ENCODE measurements at regions not wholly inside any gene's neighbourhood (a gene's known extent, or its start where the extent isn't known, plus 50 kb on each side); places are given as distances from the start of the nearest gene placed in this dataset.

- DNase-seq (ENCODE audit: low read depth) (no peak), FAIRE-seq (no peak)
- no peak for TF ChIP-seq CTCF (IDR thresholded peaks at IDR 0.05; ENCODE audit: insufficient read depth, low read length, severe bottlenecking)
- no peak overlapping the region for H3K4me3 ChIP-seq (ENCODE audit: low read depth, low read length)
- no peaks in the 10 kb centered on the region for H3K36me3 ChIP-seq (ENCODE audit: control insufficient read depth, insufficient read depth, low read length)
- no peaks in the 10 kb centered on the region for H3K27me3 ChIP-seq (ENCODE audit: control insufficient read depth, insufficient read depth, low read length)
Measured at GRCh38 chr2:139409212-139409611, 629.0 kb upstream of the NXPH2 start.

DNA sequence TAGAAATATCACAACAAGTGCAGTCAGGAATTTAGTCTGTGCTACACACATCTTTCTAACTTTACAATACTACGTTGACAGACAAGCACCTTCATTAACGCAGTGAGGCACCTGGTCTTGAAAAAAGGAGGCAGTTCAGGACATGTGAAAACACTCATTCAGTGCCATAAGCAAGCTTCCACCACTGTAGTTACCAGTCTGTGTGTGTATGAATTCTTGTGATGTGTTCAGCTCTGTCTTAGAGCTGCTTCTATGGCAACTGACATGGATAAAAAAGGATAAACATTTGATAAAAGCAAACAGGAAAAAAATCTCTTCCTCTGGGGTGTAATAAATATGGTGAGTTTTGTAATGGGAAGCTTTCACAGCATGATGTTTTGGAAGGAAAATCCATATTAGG, 623.8 kb upstream of the NXPH2 start:
- DNase-seq (ENCODE audit: low read depth) (no peak), FAIRE-seq (no peak)
- Histone ChIP-seq H3K27me3 (ENCODE audit: control insufficient read depth, insufficient read depth, low read length) (no peaks in the 10 kb centered on the region), H3K4me3 (ENCODE audit: low read depth, low read length) (no peak overlapping the region), H3K36me3 (ENCODE audit: control insufficient read depth, insufficient read depth, low read length) (no peaks in the 10 kb centered on the region)
- no peak for TF ChIP-seq CTCF (IDR thresholded peaks at IDR 0.05; ENCODE audit: insufficient read depth, low read length, severe bottlenecking)

DNA sequence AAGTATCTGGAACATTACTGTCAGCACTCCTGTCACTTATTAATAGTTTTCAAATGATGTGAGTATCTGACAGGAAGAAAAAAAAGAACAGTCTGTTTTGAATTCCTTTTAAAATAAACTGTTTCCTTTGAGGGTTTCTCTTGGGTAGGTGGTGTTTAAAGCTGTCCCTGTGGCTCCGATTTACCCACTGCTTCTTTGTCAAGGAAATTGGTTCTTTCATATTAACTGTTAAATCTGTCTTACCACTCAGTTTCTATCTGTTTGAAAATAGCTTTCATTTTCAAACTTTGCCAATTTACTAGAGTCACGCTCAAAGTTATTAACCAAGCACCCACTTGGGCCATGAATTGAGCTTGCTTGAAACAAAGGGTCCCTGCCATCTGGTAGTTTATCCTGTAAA, 614.6 kb upstream of the NXPH2 start:
- Histone ChIP-seq H3K4me3 (ENCODE audit: low read depth, low read length) (no peak overlapping the region), H3K27me3 (ENCODE audit: control insufficient read depth, insufficient read depth, low read length) (no peaks in the 10 kb centered on the region), H3K36me3 (ENCODE audit: control insufficient read depth, insufficient read depth, low read length) (no peaks in the 10 kb centered on the region)
- FAIRE-seq (no peak), DNase-seq (ENCODE audit: low read depth) (no peak)
- TF ChIP-seq CTCF (IDR thresholded peaks at IDR 0.05; ENCODE audit: insufficient read depth, low read length, severe bottlenecking), result no peak

- FAIRE-seq (no peak), DNase-seq (ENCODE audit: low read depth) (no peak)
- TF ChIP-seq CTCF (IDR thresholded peaks at IDR 0.05; ENCODE audit: insufficient read depth, low read length, severe bottlenecking), result no peak
- no peaks in the 10 kb centered on the region for H3K27me3 ChIP-seq (ENCODE audit: control insufficient read depth, insufficient read depth, low read length)
- no peak overlapping the region for H3K4me3 ChIP-seq (ENCODE audit: low read depth, low read length)
- no peaks in the 10 kb centered on the region for H3K36me3 ChIP-seq (ENCODE audit: control insufficient read depth, insufficient read depth, low read length)
Measured at GRCh38 chr2:139389391-139389790, 609.2 kb upstream of the NXPH2 start.

- Histone ChIP-seq H3K36me3 (ENCODE audit: control insufficient read depth, insufficient read depth, low read length) (no peaks in the 10 kb centered on the region), H3K4me3 (ENCODE audit: low read depth, low read length) (no peak overlapping the region), H3K27me3 (ENCODE audit: control insufficient read depth, insufficient read depth, low read length) (no peaks in the 10 kb centered on the region)
- no peak for TF ChIP-seq CTCF (IDR thresholded peaks at IDR 0.05; ENCODE audit: insufficient read depth, low read length, severe bottlenecking)
- FAIRE-seq, result no peak
- DNase-seq (ENCODE audit: low read depth), result peak; percentile 26
Measured at GRCh38 chr2:139386401-139386800, 606.2 kb upstream of the NXPH2 start.

DNA sequence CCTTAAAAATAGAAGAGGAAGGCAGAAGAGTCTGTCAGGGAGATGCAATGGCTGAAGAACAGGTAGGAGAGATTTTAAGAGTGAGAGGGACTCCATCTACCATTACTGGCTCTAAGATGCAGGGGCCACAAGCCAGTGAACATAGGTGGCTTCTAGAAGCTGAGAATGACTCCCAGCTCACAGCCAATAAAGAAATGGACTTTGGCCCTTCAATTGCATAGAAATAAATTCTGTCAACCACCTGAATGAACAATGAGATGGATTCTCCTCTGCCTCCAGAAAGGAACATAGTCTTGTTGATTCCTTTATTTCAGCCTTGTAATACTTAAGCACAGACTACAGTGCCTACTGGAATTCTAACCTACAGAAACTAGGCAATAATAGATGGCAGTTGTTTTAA, 603.3 kb upstream of the NXPH2 start:
- FAIRE-seq (no peak), DNase-seq (ENCODE audit: low read depth) (no peak)
- H3K27me3 ChIP-seq (ENCODE audit: control insufficient read depth, insufficient read depth, low read length), result no peaks in the 10 kb centered on the region
- H3K36me3 ChIP-seq (ENCODE audit: control insufficient read depth, insufficient read depth, low read length), result no peaks in the 10 kb centered on the region
- H3K4me3 ChIP-seq (ENCODE audit: low read depth, low read length), result no peak overlapping the region
- TF ChIP-seq CTCF (IDR thresholded peaks at IDR 0.05; ENCODE audit: insufficient read depth, low read length, severe bottlenecking), result no peak
